Panc1 (cell line): ENCODE measurements at regions not wholly inside any gene's neighbourhood (a gene's known extent, or its start where the extent isn't known, plus 50 kb on each side); places are given as distances from the start of the nearest gene placed in this dataset.

Experiments used
- ATAC-seq: fragments of 200-7000 bp; cut with Tn5 transposase; 2 replicates; pipeline ENCODE4 v1.9.1; 2020; ENCODE audit warnings: mild to moderate bottlenecking, moderate library complexity
- BruUV-seq: library from RNA; stranded (reverse); fragments of 400-500 nt; replicated peaks from 2 replicates; lab custom pipeline; 2021; lab: Mats Ljungman, UMichigan
- CTCF ChIA-PET: fragments of 300-600 bp; sonication (Branson Sonifier 250); formaldehyde crosslinking; loops from one replicate; lab custom pipeline; 2022; ENCODE audit warnings: antibody characterized with exemption; lab: Charles Lee
- POLR2A ChIA-PET: fragments of 300-600 bp; sonication (Branson Sonifier 250); formaldehyde crosslinking; loops from one replicate; lab custom pipeline; 2022; ENCODE audit warnings: antibody characterized with exemption; lab: Charles Lee
- DNase-seq: peaks from one replicate; pipeline ENCODE4 v3.0.0-alpha.2; 2010; ENCODE audit warnings: low read depth, low spot score
- H3K27ac ChIP-seq: 2 replicates; pipeline ENCODE4 v1.5.1; 2011; ENCODE audit warnings: mild to moderate bottlenecking, low read length, inconsistent platforms
- H3K27me3 ChIP-seq: fragments of 200-500 bp; sonication (Bioruptor generic); 2 replicates; pipeline ENCODE4 v1.6.0; 2014; ENCODE audit warnings: low read length, inconsistent platforms; ENCODE audit not compliant: control insufficient read depth, insufficient read depth
- H3K36me3 ChIP-seq: fragments of 200-500 bp; sonication (Bioruptor generic); 2 replicates; pipeline ENCODE4 v1.5.1; 2014; ENCODE audit warnings: inconsistent platforms, mild to moderate bottlenecking, low read length, moderate library complexity; ENCODE audit not compliant: control insufficient read depth, insufficient read depth
- H3K4me1 ChIP-seq: 2 replicates; pipeline ENCODE4 v1.5.1; 2011; ENCODE audit warnings: inconsistent platforms, mild to moderate bottlenecking, low read length, moderate library complexity; ENCODE audit not compliant: control insufficient read depth, insufficient read depth
- H3K4me3 ChIP-seq, 2 experiments: 2 replicates each; pipeline ENCODE4 v1.5.1; 2011 to 2012; ENCODE audit warnings: low read depth in 2 of 2, low read length in 2 of 2, mild to moderate bottlenecking in 2 of 2, inconsistent platforms in 1 of 2, moderate library complexity in 1 of 2
- H3K9me3 ChIP-seq: fragments of 200-500 bp; sonication (Bioruptor generic); 2 replicates; pipeline ENCODE4 v1.5.1; 2014; ENCODE audit warnings: low read depth, mild to moderate bottlenecking, inconsistent platforms, low read length, moderate library complexity; ENCODE audit not compliant: control insufficient read depth, insufficient read depth
- POLR2AphosphoS5 ChIP-seq: IDR thresholded peaks from 2 replicates; pipeline ENCODE4 v1.6.1; 2012; ENCODE audit warnings: mild to moderate bottlenecking, low read depth, low read length, moderate library complexity
- SIN3A ChIP-seq: IDR thresholded peaks from 2 replicates; pipeline ENCODE4 v1.6.1; 2012; ENCODE audit warnings: low read depth, mild to moderate bottlenecking, low read length, moderate library complexity, borderline replicate concordance; ENCODE audit not compliant: insufficient read depth
- TCF7L2 ChIP-seq: IDR thresholded peaks from 2 replicates; pipeline ENCODE4 v1.6.1; 2011; ENCODE audit warnings: mild to moderate bottlenecking, low read depth, low read length, inconsistent platforms
- in situ Hi-C: cut with HindIII; loops from 2 replicates; pipeline ENCODE4 v1.10.0; 2016; ENCODE audit warnings: low sequenced_read_pairs, low pct_unique_long_range_greater_than_20kb
- intact Hi-C: fragments of 100-400 bp; cut with micrococcal nuclease; formaldehyde crosslinking; loops from one replicate; pipeline ENCODE4 v1.10.0; 2022; ENCODE audit not compliant: unreplicated experiment
- TF ChIP-seq, protein P1 (sequence below): fragments of 450-650 bp; IDR thresholded peaks from 2 replicates; pipeline ENCODE4 v1.5.1; 2017; ENCODE audit warnings: mild to moderate bottlenecking
- TF ChIP-seq, protein P2 (sequence below), 2 experiments: IDR thresholded peaks; 2 replicates each; pipeline ENCODE4 v1.6.1; 2011 to 2012; ENCODE audit warnings: low read depth in 2 of 2, control low read depth in 1 of 2, low read length in 1 of 2, mild to moderate bottlenecking in 1 of 2, moderate library complexity in 1 of 2; ENCODE audit not compliant: insufficient read depth in 1 of 2

DNA sequence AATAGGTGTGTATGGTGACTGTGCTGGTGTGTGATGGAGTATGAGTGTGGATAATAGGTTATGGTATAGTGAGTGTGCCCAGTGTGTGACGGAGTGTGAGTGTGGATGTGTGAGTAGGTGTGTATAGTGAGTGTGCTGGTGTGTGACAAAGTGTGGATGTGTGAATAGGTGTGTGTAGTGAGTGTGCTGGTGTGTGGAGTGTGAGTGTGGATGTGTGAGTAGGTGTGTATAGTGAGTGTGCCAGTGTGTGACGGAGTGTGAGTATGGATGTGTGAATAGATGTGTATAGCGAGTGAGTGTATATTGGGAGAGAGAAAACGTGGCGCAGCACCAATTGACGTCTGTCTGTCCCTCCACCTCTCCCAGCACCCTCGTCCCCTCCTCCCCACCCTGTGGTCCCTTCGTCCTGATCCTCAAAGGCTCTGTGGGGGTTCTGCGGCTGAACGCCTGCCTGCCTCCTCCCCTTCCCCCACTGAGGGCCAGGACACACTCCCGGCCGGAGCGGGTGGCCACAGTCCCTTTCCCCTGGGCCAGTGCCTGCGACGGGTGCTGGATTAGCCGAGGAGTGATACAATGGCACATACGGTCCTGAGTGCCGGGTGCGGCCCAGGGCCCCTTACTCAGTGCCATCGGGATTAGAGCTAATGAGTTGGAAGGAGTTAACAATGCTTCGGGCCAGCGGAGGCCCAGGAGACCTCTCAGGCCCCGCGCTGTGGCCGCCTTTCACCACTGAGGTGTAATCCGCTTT lies 160.0 kb downstream of the MRM1 start:
- BruUV-seq, result no TSS peak
- no peak for ATAC-seq

DNA sequence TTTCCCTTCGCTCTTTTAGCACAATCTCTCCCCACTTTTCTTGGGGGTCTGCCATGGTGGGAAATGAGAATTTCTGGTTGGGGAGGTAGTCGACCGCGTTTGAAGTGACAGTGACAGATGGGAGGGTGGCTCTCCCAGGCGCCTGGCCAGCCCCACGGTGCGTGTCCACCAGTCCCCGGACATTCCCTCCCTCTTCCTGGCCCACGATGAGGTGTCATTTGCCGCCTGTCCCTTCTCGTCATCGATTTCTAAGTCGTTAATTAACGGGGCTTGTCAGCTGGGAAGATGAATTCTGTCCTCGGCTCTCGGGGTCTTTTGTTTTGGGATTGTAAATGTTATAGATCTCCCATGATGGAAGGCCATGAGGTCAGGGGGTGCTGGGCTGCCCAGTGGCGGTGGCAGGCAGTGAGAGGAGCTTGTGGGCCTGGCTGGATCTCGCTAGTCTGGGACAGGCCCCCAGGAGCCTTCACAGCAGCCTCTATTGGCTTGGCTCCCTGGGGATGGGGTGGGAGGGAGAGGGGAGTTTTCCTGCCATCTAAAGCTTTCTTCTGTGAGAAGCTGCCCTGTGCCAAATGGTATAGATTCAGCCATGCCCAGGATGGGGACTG lies 164.2 kb downstream of the MRM1 start:
- H3K27ac ChIP-seq, result no peak overlapping the region
- ChIA-PET POLR2A (no interaction called here), CTCF (no interaction called here)
- no peaks in the 10 kb centered on the region for H3K4me1 ChIP-seq
- H3K9me3 ChIP-seq, result no peaks in the 10 kb centered on the region
- in situ Hi-C loops (no loop called here), intact Hi-C loops (no loop called here)
- TF ChIP-seq SIN3A, result no peak
- TF ChIP-seq, protein P1, sequence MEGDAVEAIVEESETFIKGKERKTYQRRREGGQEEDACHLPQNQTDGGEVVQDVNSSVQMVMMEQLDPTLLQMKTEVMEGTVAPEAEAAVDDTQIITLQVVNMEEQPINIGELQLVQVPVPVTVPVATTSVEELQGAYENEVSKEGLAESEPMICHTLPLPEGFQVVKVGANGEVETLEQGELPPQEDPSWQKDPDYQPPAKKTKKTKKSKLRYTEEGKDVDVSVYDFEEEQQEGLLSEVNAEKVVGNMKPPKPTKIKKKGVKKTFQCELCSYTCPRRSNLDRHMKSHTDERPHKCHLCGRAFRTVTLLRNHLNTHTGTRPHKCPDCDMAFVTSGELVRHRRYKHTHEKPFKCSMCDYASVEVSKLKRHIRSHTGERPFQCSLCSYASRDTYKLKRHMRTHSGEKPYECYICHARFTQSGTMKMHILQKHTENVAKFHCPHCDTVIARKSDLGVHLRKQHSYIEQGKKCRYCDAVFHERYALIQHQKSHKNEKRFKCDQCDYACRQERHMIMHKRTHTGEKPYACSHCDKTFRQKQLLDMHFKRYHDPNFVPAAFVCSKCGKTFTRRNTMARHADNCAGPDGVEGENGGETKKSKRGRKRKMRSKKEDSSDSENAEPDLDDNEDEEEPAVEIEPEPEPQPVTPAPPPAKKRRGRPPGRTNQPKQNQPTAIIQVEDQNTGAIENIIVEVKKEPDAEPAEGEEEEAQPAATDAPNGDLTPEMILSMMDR, result no peak
- no peak for TF ChIP-seq POLR2AphosphoS5
- TF ChIP-seq TCF7L2, result no peak
- TF ChIP-seq, protein P2, sequence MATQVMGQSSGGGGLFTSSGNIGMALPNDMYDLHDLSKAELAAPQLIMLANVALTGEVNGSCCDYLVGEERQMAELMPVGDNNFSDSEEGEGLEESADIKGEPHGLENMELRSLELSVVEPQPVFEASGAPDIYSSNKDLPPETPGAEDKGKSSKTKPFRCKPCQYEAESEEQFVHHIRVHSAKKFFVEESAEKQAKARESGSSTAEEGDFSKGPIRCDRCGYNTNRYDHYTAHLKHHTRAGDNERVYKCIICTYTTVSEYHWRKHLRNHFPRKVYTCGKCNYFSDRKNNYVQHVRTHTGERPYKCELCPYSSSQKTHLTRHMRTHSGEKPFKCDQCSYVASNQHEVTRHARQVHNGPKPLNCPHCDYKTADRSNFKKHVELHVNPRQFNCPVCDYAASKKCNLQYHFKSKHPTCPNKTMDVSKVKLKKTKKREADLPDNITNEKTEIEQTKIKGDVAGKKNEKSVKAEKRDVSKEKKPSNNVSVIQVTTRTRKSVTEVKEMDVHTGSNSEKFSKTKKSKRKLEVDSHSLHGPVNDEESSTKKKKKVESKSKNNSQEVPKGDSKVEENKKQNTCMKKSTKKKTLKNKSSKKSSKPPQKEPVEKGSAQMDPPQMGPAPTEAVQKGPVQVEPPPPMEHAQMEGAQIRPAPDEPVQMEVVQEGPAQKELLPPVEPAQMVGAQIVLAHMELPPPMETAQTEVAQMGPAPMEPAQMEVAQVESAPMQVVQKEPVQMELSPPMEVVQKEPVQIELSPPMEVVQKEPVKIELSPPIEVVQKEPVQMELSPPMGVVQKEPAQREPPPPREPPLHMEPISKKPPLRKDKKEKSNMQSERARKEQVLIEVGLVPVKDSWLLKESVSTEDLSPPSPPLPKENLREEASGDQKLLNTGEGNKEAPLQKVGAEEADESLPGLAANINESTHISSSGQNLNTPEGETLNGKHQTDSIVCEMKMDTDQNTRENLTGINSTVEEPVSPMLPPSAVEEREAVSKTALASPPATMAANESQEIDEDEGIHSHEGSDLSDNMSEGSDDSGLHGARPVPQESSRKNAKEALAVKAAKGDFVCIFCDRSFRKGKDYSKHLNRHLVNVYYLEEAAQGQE (IDR thresholded peaks at IDR 0.05; ENCODE audit: insufficient read depth in 1 of 2, low read depth in 2 of 2, low read length in 1 of 2), result no peak
- H3K27me3 ChIP-seq, result no peaks in the 10 kb centered on the region
- no peaks in the 10 kb centered on the region for H3K36me3 ChIP-seq
- BruUV-seq, result no TSS peak
- H3K4me3 ChIP-seq, result no peak overlapping the region
- no peak for DNase-seq
- no peak for ATAC-seq

More for the DNA sequence above, 160.0 kb downstream of the MRM1 start:
- Histone ChIP-seq H3K27me3 (no peaks in the 10 kb centered on the region), H3K36me3 (no peaks in the 10 kb centered on the region), H3K9me3 (no peaks in the 10 kb centered on the region), H3K27ac (no peak overlapping the region), H3K4me3 (no peak overlapping the region), H3K4me1 (no peaks in the 10 kb centered on the region)
- in situ Hi-C loops, result no loop called here
- POLR2A ChIA-PET, result no interaction called here
- DNase-seq, result no peak
- TF ChIP-seq, protein P1, result no peak
- TF ChIP-seq, protein P2 (IDR thresholded peaks at IDR 0.05; ENCODE audit: insufficient read depth in 1 of 2, low read depth in 2 of 2, low read length in 1 of 2), result no peak
- TF ChIP-seq TCF7L2 (no peak), SIN3A (no peak), POLR2AphosphoS5 (no peak)
- intact Hi-C loops, result no loop called here
- CTCF ChIA-PET, result no interaction called here
